ENCODE measurements at regions not wholly inside any gene's neighbourhood (a gene's known extent, or its start where the extent isn't known, plus 50 kb on each side); places are given as distances from the start of the nearest gene placed in this dataset.

GRCh38 chr9:79990536-79990935 is 418.8 kb downstream of the TLE4 start:
- no peak for DNase-seq (ENCODE audit: low read depth)
- no peak overlapping the region for H3K4me3 ChIP-seq (ENCODE audit: low read depth, low read length)
- TF ChIP-seq CTCF (IDR thresholded peaks at IDR 0.05; ENCODE audit: low read depth, low read length) (no peak), POLR2A (IDR thresholded peaks at IDR 0.05; ENCODE audit: extremely low read depth, insufficient read length) (no peak), MYC (IDR thresholded peaks at IDR 0.05; ENCODE audit: low read depth, low read length) (no peak), MAX (IDR thresholded peaks at IDR 0.05; ENCODE audit: low read depth, low read length) (no peak)

GRCh38 chr9:79989079-79989478 is 417.3 kb downstream of the TLE4 start:
- no peak for DNase-seq (ENCODE audit: low read depth)
- no peak overlapping the region for H3K4me3 ChIP-seq (ENCODE audit: low read depth, low read length)
- TF ChIP-seq MYC (IDR thresholded peaks at IDR 0.05; ENCODE audit: low read depth, low read length) (no peak), POLR2A (IDR thresholded peaks at IDR 0.05; ENCODE audit: extremely low read depth, insufficient read length) (no peak), CTCF (IDR thresholded peaks at IDR 0.05; ENCODE audit: low read depth, low read length) (no peak), MAX (IDR thresholded peaks at IDR 0.05; ENCODE audit: low read depth, low read length) (no peak)

- DNase-seq (ENCODE audit: low read depth), result no peak
- no peak for TF ChIP-seq POLR2A (IDR thresholded peaks at IDR 0.05; ENCODE audit: extremely low read depth, insufficient read length)
- TF ChIP-seq MYC (IDR thresholded peaks at IDR 0.05; ENCODE audit: low read depth, low read length), result no peak
- no peak for TF ChIP-seq MAX (IDR thresholded peaks at IDR 0.05; ENCODE audit: low read depth, low read length)
- no peak for TF ChIP-seq CTCF (IDR thresholded peaks at IDR 0.05; ENCODE audit: low read depth, low read length)
These were observed 416.4 kb downstream of the TLE4 start for GRCh38 chr9:79988126-79988525.

GRCh38 chr9:79986437-79986836 is 414.7 kb downstream of the TLE4 start:
- TF ChIP-seq MYC (IDR thresholded peaks at IDR 0.05; ENCODE audit: low read depth, low read length) (no peak), CTCF (IDR thresholded peaks at IDR 0.05; ENCODE audit: low read depth, low read length) (no peak), MAX (IDR thresholded peaks at IDR 0.05; ENCODE audit: low read depth, low read length) (no peak), POLR2A (IDR thresholded peaks at IDR 0.05; ENCODE audit: extremely low read depth, insufficient read length) (no peak)
- no peak overlapping the region for H3K4me3 ChIP-seq (ENCODE audit: low read depth, low read length)
- DNase-seq (ENCODE audit: low read depth), result no peak

More at GRCh38 chr9:79988126-79988525, 416.4 kb downstream of the TLE4 start:
- H3K4me3 ChIP-seq (ENCODE audit: low read depth, low read length), result no peak overlapping the region

GRCh38 chr9:79985772-79986171 is 414.0 kb downstream of the TLE4 start:
- TF ChIP-seq CTCF (IDR thresholded peaks at IDR 0.05; ENCODE audit: low read depth, low read length) (no peak), MYC (IDR thresholded peaks at IDR 0.05; ENCODE audit: low read depth, low read length) (no peak), POLR2A (IDR thresholded peaks at IDR 0.05; ENCODE audit: extremely low read depth, insufficient read length) (no peak), MAX (IDR thresholded peaks at IDR 0.05; ENCODE audit: low read depth, low read length) (no peak)

GRCh38 chr9:79985264-79985663 is 413.5 kb downstream of the TLE4 start:
- H3K4me3 ChIP-seq (ENCODE audit: low read depth, low read length), result no peak overlapping the region
- TF ChIP-seq MYC (IDR thresholded peaks at IDR 0.05; ENCODE audit: low read depth, low read length) (no peak), POLR2A (IDR thresholded peaks at IDR 0.05; ENCODE audit: extremely low read depth, insufficient read length) (no peak), CTCF (IDR thresholded peaks at IDR 0.05; ENCODE audit: low read depth, low read length) (no peak), MAX (IDR thresholded peaks at IDR 0.05; ENCODE audit: low read depth, low read length) (no peak)
- DNase-seq (ENCODE audit: low read depth), result no peak

More at GRCh38 chr9:79985772-79986171, 414.0 kb downstream of the TLE4 start:
- DNase-seq (ENCODE audit: low read depth), result no peak
- H3K4me3 ChIP-seq (ENCODE audit: low read depth, low read length), result no peak overlapping the region
